K562 (cell line): ENCODE measurements at regions not wholly inside any gene's neighbourhood (a gene's known extent, or its start where the extent isn't known, plus 50 kb on each side); places are given as distances from the start of the nearest gene placed in this dataset.

Source experiments
- ATAC-seq: fragments of 200-7000 bp; cut with Tn5 transposase; 3 replicates; pipeline ENCODE4 v1.9.1; 2020; ENCODE audit warnings: moderate library complexity
- BruUV-seq: library from RNA; stranded (reverse); fragments of 400-500 nt; replicated peaks from 2 replicates; lab custom pipeline; 2021; lab: Mats Ljungman, UMichigan
- CTCF ChIA-PET: fragments of 300-600 bp; formaldehyde crosslinking; extraction: SDS; loops from one replicate; lab custom pipeline; 2021; ENCODE audit warnings: low intra/inter-chr PET ratio; lab: Yijun Ruan, JAX
- POLR2A ChIA-PET: fragments of 300-600, 350-650 bp; sonication (Branson Sonifier 250); formaldehyde crosslinking; extraction: SDS; loops from one replicate; lab custom pipeline; 2021; ENCODE audit warnings: antibody characterized with exemption, inconsistent platforms; lab: Yijun Ruan, JAX
- DNase-seq, 4 experiments: peaks; one replicate each; pipeline versions ENCODE4 v3.0.0 to v3.0.0-alpha.2; 2011 to 2018; ENCODE audit warnings: low spot score in 3 of 4, mixed read lengths in 3 of 4; ENCODE audit errors: extremely low read depth in 1 of 4
- FAIRE-seq: peaks from 2 replicates; lab custom pipeline; 2011; peaks lifted over from hg19 to GRCh38; lab: Jason Lieb, UNC
- H2AFZ ChIP-seq: 2 replicates; pipeline ENCODE4 v1.6.0; 2011; ENCODE audit warnings: low read depth, low read length, control low read depth, inconsistent platforms
- H3K27ac ChIP-seq: fragments of 200-600 bp; 3 replicates; pipeline ENCODE4 v1.8.0; 2011; ENCODE audit warnings: low read depth, mild to moderate bottlenecking, control low read depth, inconsistent platforms, low read length, moderate library complexity, mixed read lengths; ENCODE audit errors: extremely low read depth
- H3K27me3 ChIP-seq, 2 experiments: fragments of 300-600 bp in 1 of 2; 2 replicates in 1 of 2; 3 replicates in 1 of 2; pipeline versions ENCODE4 v1.6.0 to v1.8.0; 2011; ENCODE audit warnings: inconsistent platforms in 2 of 2, low read length in 2 of 2, mild to moderate bottlenecking in 1 of 2, mixed read lengths in 1 of 2, moderate library complexity in 1 of 2; ENCODE audit not compliant: control insufficient read depth in 2 of 2, insufficient read depth in 2 of 2
- H3K36me3 ChIP-seq: fragments of 300-600 bp; 3 replicates; pipeline ENCODE4 v1.8.0; 2011; ENCODE audit warnings: mild to moderate bottlenecking, low read length, inconsistent platforms; ENCODE audit not compliant: control insufficient read depth, insufficient read depth
- H3K4me1 ChIP-seq, 2 experiments: fragments of 200-600 bp in 1 of 2; replicated peaks in 1 of 2; 2 replicates in 1 of 2; 3 replicates in 1 of 2; pipeline versions ENCODE4 v1.5.1 to v1.8.0; 2011; ENCODE audit warnings: inconsistent platforms in 2 of 2, low read length in 2 of 2, mild to moderate bottlenecking in 1 of 2, mixed read lengths in 1 of 2, moderate library complexity in 1 of 2; ENCODE audit not compliant: control insufficient read depth in 2 of 2, insufficient read depth in 2 of 2
- H3K4me2 ChIP-seq: 2 replicates; pipeline ENCODE4 v1.6.1; 2011; ENCODE audit warnings: low read length, control low read depth, inconsistent platforms, mixed read lengths; ENCODE audit not compliant: insufficient read depth
- H3K4me3 ChIP-seq: fragments of 200-600 bp; sonication (generic), shearing (Covaris generic); 2 replicates; pipeline ENCODE4 v1.5.1; 2016; ENCODE audit warnings: control low read depth, inconsistent platforms
- H3K79me2 ChIP-seq: fragments of 200-600 bp; 3 replicates; pipeline ENCODE4 v1.8.0; 2011; ENCODE audit warnings: low read length, inconsistent platforms; ENCODE audit not compliant: control insufficient read depth, insufficient read depth
- H3K9ac ChIP-seq, 2 experiments: 2 replicates each; pipeline versions ENCODE4 v1.6.0 to v1.6.1; 2011; ENCODE audit warnings: low read depth in 2 of 2, low read length in 2 of 2, control low read depth in 1 of 2, inconsistent platforms in 1 of 2, mild to moderate bottlenecking in 1 of 2, mixed read lengths in 1 of 2; ENCODE audit not compliant: insufficient read depth in 1 of 2
- H3K9me1 ChIP-seq: one replicate; pipeline ENCODE4 v1.6.0; 2011; ENCODE audit warnings: inconsistent platforms, mild to moderate bottlenecking, low read length, moderate library complexity; ENCODE audit not compliant: control insufficient read depth, insufficient read depth
- H3K9me3 ChIP-seq: replicated peaks from 2 replicates; pipeline ENCODE4 v1.5.1; 2011; ENCODE audit warnings: low read depth, low read length, inconsistent platforms; ENCODE audit not compliant: control insufficient read depth, insufficient read depth
- H4K20me1 ChIP-seq: replicated peaks from 2 replicates; pipeline ENCODE4 v1.6.1; 2011; ENCODE audit warnings: low read length, inconsistent platforms, mixed read lengths; ENCODE audit not compliant: control insufficient read depth, insufficient read depth
- CHD4 ChIP-seq: fragments of 200-600 bp; sonication (generic); IDR thresholded peaks from 3 replicates; pipeline ENCODE4 v1.6.1; 2012; ENCODE audit warnings: low read depth, mild to moderate bottlenecking, mixed read lengths, low read length, inconsistent platforms; ENCODE audit not compliant: insufficient read depth, insufficient replicate concordance, poor library complexity, severe bottlenecking
- ESRRA ChIP-seq: fragments of 450-650 bp; IDR thresholded peaks from 2 replicates; pipeline ENCODE4 v1.6.1; 2014; ENCODE audit warnings: low read depth, mild to moderate bottlenecking, moderate library complexity, borderline replicate concordance
- HNRNPUL1 ChIP-seq: fragments of 200-400 bp; formaldehyde crosslinking; IDR thresholded peaks from 2 replicates; pipeline ENCODE4 v1.6.1; 2017; ENCODE audit warnings: low read length
- NCOA6 ChIP-seq: fragments of 450-650 bp; IDR thresholded peaks from 2 replicates; pipeline ENCODE4 v1.6.1; 2017; ENCODE audit warnings: mild to moderate bottlenecking
- SMARCC2 ChIP-seq: fragments of 450-650 bp; IDR thresholded peaks from 2 replicates; pipeline ENCODE4 v1.6.1; 2017; ENCODE audit warnings: antibody characterized with exemption, moderate library complexity, mild to moderate bottlenecking, low read depth
- TCF7 ChIP-seq: sonication (generic); IDR thresholded peaks from 2 replicates; pipeline ENCODE4 v1.6.1; 2016; ENCODE audit warnings: antibody characterized with exemption, borderline replicate concordance
- WGBS: fragments of 100-300 bp; shearing (Covaris generic); methylation state at CpG from one replicate; pipeline ENCODE4 v1.1.6; 2016; ENCODE audit warnings: low coverage, mixed read lengths; ENCODE audit not compliant: insufficient coverage; ENCODE audit errors: missing lambda C conversion rate; 5-methylcytosine and 5-hydroxymethylcytosine counted together
- in situ Hi-C: fragments of 300-500 bp; cut with MboI; formaldehyde crosslinking; loops from 4 replicates; pipeline ENCODE4 v1.15.0; 2018; ENCODE audit warnings: inconsistent platforms, mixed read lengths
- intact Hi-C: fragments of 100-400 bp; cut with micrococcal nuclease; formaldehyde crosslinking; loops from 2 replicates; pipeline ENCODE4 v1.14.2; 2022
- TF ChIP-seq, protein P1 (sequence below): fragments of 250-450 bp; sonication (Bioruptor Pico); IDR thresholded peaks from 2 replicates; pipeline ENCODE4 v1.4.0; 2020; ENCODE audit warnings: borderline replicate concordance
- TF ChIP-seq, protein P2 (sequence below): fragments of 450-650 bp; formaldehyde crosslinking; conservative IDR thresholded peaks from 2 replicates; pipeline ENCODE4 v1.4.0; 2022; ENCODE audit warnings: mild to moderate bottlenecking, missing genetic modification characterization
- TF ChIP-seq, protein P3 (sequence below): fragments of 250-450 bp; sonication (Bioruptor Pico); IDR thresholded peaks from 2 replicates; pipeline ENCODE4 v1.8.0; 2021; ENCODE audit warnings: mild to moderate bottlenecking, moderate library complexity
- TF ChIP-seq, protein P4 (sequence below): sonication (generic); formaldehyde crosslinking; IDR thresholded peaks from 2 replicates; pipeline ENCODE4 v1.8.0; 2022; ENCODE audit warnings: mild to moderate bottlenecking, low read depth, missing genetic modification reagents

DNA sequence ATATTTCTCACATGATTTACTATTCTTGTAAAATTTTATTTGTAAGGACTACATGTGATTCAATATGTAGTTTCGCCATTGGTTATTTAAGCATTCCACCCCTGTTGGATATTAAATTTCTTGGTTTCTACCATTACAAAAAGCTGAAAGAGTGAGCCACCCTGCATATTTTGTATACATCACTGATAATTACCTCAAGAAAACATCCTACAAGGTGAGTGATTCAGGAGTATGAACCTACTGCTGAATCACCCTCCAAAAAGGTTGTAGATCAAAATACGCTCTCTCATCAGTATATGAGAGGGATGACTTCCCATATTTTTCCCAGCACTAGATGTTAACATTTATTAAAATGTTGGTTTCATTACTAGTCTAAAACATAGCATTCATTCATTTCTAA lies 454.3 kb upstream of the WWC1 start:
- Histone ChIP-seq H3K27me3 (no peaks in the 10 kb centered on the region), H3K4me1 (no peaks in the 10 kb centered on the region), H2AFZ (no peak overlapping the region), H3K4me3 (no peak overlapping the region), H4K20me1 (no peaks in the 10 kb centered on the region), H3K27ac (no peak overlapping the region), H3K9me1 (no peaks in the 10 kb centered on the region), H3K36me3 (no peaks in the 10 kb centered on the region), H3K79me2 (no peaks in the 10 kb centered on the region), H3K9ac (no peak overlapping the region), H3K9me3 (no peaks in the 10 kb centered on the region), H3K4me2 (no peak overlapping the region)
- no peak for TF ChIP-seq TCF7
- no peak for TF ChIP-seq SMARCC2
- TF ChIP-seq, protein P1, sequence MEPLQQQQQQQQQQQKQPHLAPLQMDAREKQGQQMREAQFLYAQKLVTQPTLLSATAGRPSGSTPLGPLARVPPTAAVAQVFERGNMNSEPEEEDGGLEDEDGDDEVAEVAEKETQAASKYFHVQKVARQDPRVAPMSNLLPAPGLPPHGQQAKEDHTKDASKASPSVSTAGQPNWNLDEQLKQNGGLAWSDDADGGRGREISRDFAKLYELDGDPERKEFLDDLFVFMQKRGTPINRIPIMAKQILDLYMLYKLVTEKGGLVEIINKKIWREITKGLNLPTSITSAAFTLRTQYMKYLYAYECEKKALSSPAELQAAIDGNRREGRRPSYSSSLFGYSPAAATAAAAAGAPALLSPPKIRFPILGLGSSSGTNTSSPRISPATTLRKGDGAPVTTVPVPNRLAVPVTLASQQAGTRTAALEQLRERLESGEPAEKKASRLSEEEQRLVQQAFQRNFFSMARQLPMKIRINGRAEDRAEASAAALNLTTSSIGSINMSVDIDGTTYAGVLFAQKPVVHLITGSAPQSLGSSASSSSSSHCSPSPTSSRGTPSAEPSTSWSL (CRISPR knock-in tag) = no peak
- no peak for TF ChIP-seq NCOA6
- TF ChIP-seq, protein P2, sequence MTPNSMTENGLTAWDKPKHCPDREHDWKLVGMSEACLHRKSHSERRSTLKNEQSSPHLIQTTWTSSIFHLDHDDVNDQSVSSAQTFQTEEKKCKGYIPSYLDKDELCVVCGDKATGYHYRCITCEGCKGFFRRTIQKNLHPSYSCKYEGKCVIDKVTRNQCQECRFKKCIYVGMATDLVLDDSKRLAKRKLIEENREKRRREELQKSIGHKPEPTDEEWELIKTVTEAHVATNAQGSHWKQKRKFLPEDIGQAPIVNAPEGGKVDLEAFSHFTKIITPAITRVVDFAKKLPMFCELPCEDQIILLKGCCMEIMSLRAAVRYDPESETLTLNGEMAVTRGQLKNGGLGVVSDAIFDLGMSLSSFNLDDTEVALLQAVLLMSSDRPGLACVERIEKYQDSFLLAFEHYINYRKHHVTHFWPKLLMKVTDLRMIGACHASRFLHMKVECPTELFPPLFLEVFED = no peak
- TF ChIP-seq, protein P3, sequence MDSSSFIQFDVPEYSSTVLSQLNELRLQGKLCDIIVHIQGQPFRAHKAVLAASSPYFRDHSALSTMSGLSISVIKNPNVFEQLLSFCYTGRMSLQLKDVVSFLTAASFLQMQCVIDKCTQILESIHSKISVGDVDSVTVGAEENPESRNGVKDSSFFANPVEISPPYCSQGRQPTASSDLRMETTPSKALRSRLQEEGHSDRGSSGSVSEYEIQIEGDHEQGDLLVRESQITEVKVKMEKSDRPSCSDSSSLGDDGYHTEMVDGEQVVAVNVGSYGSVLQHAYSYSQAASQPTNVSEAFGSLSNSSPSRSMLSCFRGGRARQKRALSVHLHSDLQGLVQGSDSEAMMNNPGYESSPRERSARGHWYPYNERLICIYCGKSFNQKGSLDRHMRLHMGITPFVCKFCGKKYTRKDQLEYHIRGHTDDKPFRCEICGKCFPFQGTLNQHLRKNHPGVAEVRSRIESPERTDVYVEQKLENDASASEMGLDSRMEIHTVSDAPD = no peak
- no peak for TF ChIP-seq ESRRA
- TF ChIP-seq HNRNPUL1 = no peak
- TF ChIP-seq, protein P4, sequence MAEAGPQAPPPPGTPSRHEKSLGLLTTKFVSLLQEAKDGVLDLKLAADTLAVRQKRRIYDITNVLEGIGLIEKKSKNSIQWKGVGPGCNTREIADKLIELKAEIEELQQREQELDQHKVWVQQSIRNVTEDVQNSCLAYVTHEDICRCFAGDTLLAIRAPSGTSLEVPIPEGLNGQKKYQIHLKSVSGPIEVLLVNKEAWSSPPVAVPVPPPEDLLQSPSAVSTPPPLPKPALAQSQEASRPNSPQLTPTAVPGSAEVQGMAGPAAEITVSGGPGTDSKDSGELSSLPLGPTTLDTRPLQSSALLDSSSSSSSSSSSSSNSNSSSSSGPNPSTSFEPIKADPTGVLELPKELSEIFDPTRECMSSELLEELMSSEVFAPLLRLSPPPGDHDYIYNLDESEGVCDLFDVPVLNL (CRISPR knock-in tag) = no peak
- no peak for TF ChIP-seq CHD4
- BruUV-seq = no TSS peak
- no peak for ATAC-seq
- in situ Hi-C loops (no loop called here), intact Hi-C loops (no loop called here)
- WGBS = 0% methylated on average over 2 of the region's 2 CpGs
- ChIA-PET CTCF (no interaction called here), POLR2A (no interaction called here)
- FAIRE-seq = no peak
- no peak for DNase-seq
